ENCODE measurements at regions not wholly inside any gene's neighbourhood (a gene's known extent, or its start where the extent isn't known, plus 50 kb on each side); places are given as distances from the start of the nearest gene placed in this dataset.

- H3K9me3 ChIP-seq (ENCODE audit: severe bottlenecking) = peaks cover 2% of the 10 kb centered on the region
- H3K27ac ChIP-seq = no peak overlapping the region
- no peaks in the 10 kb centered on the region for H3K36me3 ChIP-seq
- TF ChIP-seq CTCF (IDR thresholded peaks at IDR 0.05; ENCODE audit: low read depth, low read length) = no peak
- DNase-seq = no peak
- H3K4me3 ChIP-seq (ENCODE audit: low read depth, low read length) = no peak overlapping the region
- no peaks in the 10 kb centered on the region for H3K27me3 ChIP-seq (ENCODE audit: insufficient read depth, low read depth, severe bottlenecking)
Observed at GRCh38 chr5:152584103-152584502, 179.0 kb upstream of the NMUR2 start.

GRCh38 chr5:152592416-152592815 lies 187.3 kb upstream of the NMUR2 start:
- H3K9me3 ChIP-seq (ENCODE audit: severe bottlenecking) = peaks cover 2% of the 10 kb centered on the region
- no peak overlapping the region for H3K4me3 ChIP-seq (ENCODE audit: low read depth, low read length)
- H3K27ac ChIP-seq = no peak overlapping the region
- no peak for DNase-seq
- 0 out of 2 replicates have a peak, but pooled peaks have one; percentile 19 for TF ChIP-seq CTCF (IDR thresholded peaks at IDR 0.05; ENCODE audit: low read depth, low read length)
- H3K27me3 ChIP-seq (ENCODE audit: insufficient read depth, low read depth, severe bottlenecking) = no peaks in the 10 kb centered on the region
- H3K36me3 ChIP-seq = no peaks in the 10 kb centered on the region

- H3K36me3 ChIP-seq = no peaks in the 10 kb centered on the region
- H3K4me3 ChIP-seq (ENCODE audit: low read depth, low read length) = no peak overlapping the region
- H3K9me3 ChIP-seq (ENCODE audit: severe bottlenecking) = no peaks in the 10 kb centered on the region
- H3K27ac ChIP-seq = no peak overlapping the region
- TF ChIP-seq CTCF (IDR thresholded peaks at IDR 0.05; ENCODE audit: low read depth, low read length) = 0 out of 2 replicates have a peak, but pooled peaks have one; percentile 12
- DNase-seq = no peak
- no peaks in the 10 kb centered on the region for H3K27me3 ChIP-seq (ENCODE audit: insufficient read depth, low read depth, severe bottlenecking)
Observed at GRCh38 chr5:152593388-152593787, 188.3 kb upstream of the NMUR2 start.

- DNase-seq = no peak
- Histone ChIP-seq H3K9me3 (ENCODE audit: severe bottlenecking) (no peaks in the 10 kb centered on the region), H3K27ac (no peak overlapping the region), H3K4me3 (ENCODE audit: low read depth, low read length) (no peak overlapping the region), H3K36me3 (no peaks in the 10 kb centered on the region), H3K27me3 (ENCODE audit: insufficient read depth, low read depth, severe bottlenecking) (no peaks in the 10 kb centered on the region)
- TF ChIP-seq CTCF (IDR thresholded peaks at IDR 0.05; ENCODE audit: low read depth, low read length) = no peak
Observed at GRCh38 chr5:152595405-152595804, 190.3 kb upstream of the NMUR2 start.

GRCh38 chr5:152599096-152599495 lies 194.0 kb upstream of the NMUR2 start:
- no peak for TF ChIP-seq CTCF (IDR thresholded peaks at IDR 0.05; ENCODE audit: low read depth, low read length)
- no peak for DNase-seq
- H3K27ac ChIP-seq = no peak overlapping the region
- H3K36me3 ChIP-seq = no peaks in the 10 kb centered on the region
- H3K27me3 ChIP-seq (ENCODE audit: insufficient read depth, low read depth, severe bottlenecking) = no peaks in the 10 kb centered on the region
- no peak overlapping the region for H3K4me3 ChIP-seq (ENCODE audit: low read depth, low read length)
- H3K9me3 ChIP-seq (ENCODE audit: severe bottlenecking) = no peaks in the 10 kb centered on the region
